HepG2 (cell line): ENCODE measurements at regions not wholly inside any gene's neighbourhood (a gene's known extent, or its start where the extent isn't known, plus 50 kb on each side); places are given as distances from the start of the nearest gene placed in this dataset.

Source experiments
- ATAC-seq: fragments of 200-7000 bp; cut with Tn5 transposase; 3 replicates; pipeline ENCODE4 v1.9.1; 2020; ENCODE audit warnings: mild to moderate bottlenecking, moderate library complexity
- BruUV-seq: library from RNA; stranded (reverse); fragments of 400-500 nt; replicated peaks from 2 replicates; lab custom pipeline; 2021; lab: Mats Ljungman, UMichigan
- CTCF ChIA-PET: fragments of 300-600 bp; formaldehyde crosslinking; extraction: SDS; loops from one replicate; lab custom pipeline; 2021; ENCODE audit warnings: low total read pairs, inconsistent platforms, low intra/inter-chr PET ratio; lab: Yijun Ruan, JAX
- POLR2A ChIA-PET: fragments of 350-600 bp; sonication (Branson Sonifier 250); formaldehyde crosslinking; loops from one replicate; lab custom pipeline; 2020; ENCODE audit warnings: antibody characterized with exemption, inconsistent platforms; lab: Yijun Ruan, JAX
- DNase-seq: peaks from one replicate; pipeline ENCODE4 v3.0.0-alpha.2; 2015; ENCODE audit warnings: low spot score
- FAIRE-seq: peaks from 3 replicates; lab custom pipeline; 2011; peaks lifted over from hg19 to GRCh38; lab: Jason Lieb, UNC
- H2AFZ ChIP-seq: one replicate; pipeline ENCODE4 v1.6.1; 2011; ENCODE audit warnings: low read length, inconsistent platforms
- H3K27ac ChIP-seq: fragments of 300-600 bp; 3 replicates; pipeline ENCODE4 v1.8.0; 2011; ENCODE audit warnings: mixed run types, mild to moderate bottlenecking, mixed read lengths, low read length, inconsistent platforms; ENCODE audit not compliant: insufficient read depth; ENCODE audit errors: extremely low read length
- H3K27me3 ChIP-seq, 2 experiments: fragments of 200-600 bp in 1 of 2; 2 replicates in 1 of 2; 3 replicates in 1 of 2; pipeline versions ENCODE4 v1.6.0 to v1.8.0; 2011; ENCODE audit warnings: low read length in 2 of 2, mild to moderate bottlenecking in 2 of 2, moderate library complexity in 2 of 2, inconsistent platforms in 1 of 2; ENCODE audit not compliant: insufficient read depth in 2 of 2, control insufficient read depth in 1 of 2
- H3K36me3 ChIP-seq, 2 experiments: fragments of 200-600 bp in 1 of 2; replicated peaks in 1 of 2; 2 replicates in 1 of 2; 3 replicates in 1 of 2; pipeline versions ENCODE4 v1.5.1 to v1.8.0; 2011; ENCODE audit warnings: low read length in 2 of 2, inconsistent platforms in 1 of 2; ENCODE audit not compliant: insufficient read depth in 2 of 2, control insufficient read depth in 1 of 2
- H3K4me1 ChIP-seq: 2 replicates; pipeline ENCODE4 v1.5.1; 2012; ENCODE audit warnings: low read length, inconsistent platforms; ENCODE audit not compliant: insufficient read depth
- H3K4me2 ChIP-seq: 2 replicates; pipeline ENCODE4 v1.6.0; 2011; ENCODE audit warnings: low read depth, low read length, inconsistent platforms
- H3K4me3 ChIP-seq, 3 experiments: fragments of 200-600 bp in 1 of 3; sonication (generic), shearing (Covaris generic) in 1 of 3; replicated peaks in 1 of 3; 2 replicates each; pipeline ENCODE4 v1.5.1; 2011 to 2016; ENCODE audit warnings: low read length in 3 of 3, inconsistent platforms in 2 of 3, low read depth in 2 of 3, mild to moderate bottlenecking in 2 of 3, control low read depth in 1 of 3, mixed read lengths in 1 of 3; ENCODE audit not compliant: insufficient read depth in 1 of 3
- H3K79me2 ChIP-seq: one replicate; pipeline ENCODE4 v1.6.1; 2011; ENCODE audit warnings: low read length, inconsistent platforms; ENCODE audit not compliant: insufficient read depth
- H3K9ac ChIP-seq: 2 replicates; pipeline ENCODE4 v1.6.0; 2011; ENCODE audit warnings: mild to moderate bottlenecking, low read depth, low read length, inconsistent platforms; ENCODE audit not compliant: insufficient read depth
- H3K9me3 ChIP-seq: 2 replicates; pipeline ENCODE4 v1.5.1; 2012; ENCODE audit warnings: mild to moderate bottlenecking, low read length
- H4K20me1 ChIP-seq: 2 replicates; pipeline ENCODE4 v1.6.0; 2011; ENCODE audit warnings: inconsistent platforms, mild to moderate bottlenecking, low read length, moderate library complexity; ENCODE audit not compliant: insufficient read depth
- ADNP ChIP-seq: sonication (generic); formaldehyde crosslinking; IDR thresholded peaks from 2 replicates; pipeline ENCODE4 v1.4.0; 2020; ENCODE audit warnings: missing genetic modification reagents
- ARHGAP35 ChIP-seq: sonication (generic); formaldehyde crosslinking; IDR thresholded peaks from 2 replicates; pipeline ENCODE4 v1.9.0; 2022; ENCODE audit warnings: mild to moderate bottlenecking, inconsistent platforms, moderate library complexity, missing genetic modification reagents, borderline replicate concordance
- ISL2 ChIP-seq: sonication (generic); formaldehyde crosslinking; IDR thresholded peaks from 2 replicates; pipeline ENCODE4 v1.5.0; 2020; ENCODE audit warnings: missing genetic modification reagents
- KMT2B ChIP-seq: IDR thresholded peaks from 2 replicates; pipeline ENCODE4 v1.6.1; 2016; ENCODE audit warnings: missing genetic modification reagents, missing compliant biosample characterization
- RFXANK ChIP-seq: IDR thresholded peaks from 2 replicates; pipeline ENCODE4 v1.6.1; 2016
- SATB2 ChIP-seq: sonication (generic); formaldehyde crosslinking; IDR thresholded peaks from 2 replicates; pipeline ENCODE4 v1.5.0; 2020; ENCODE audit warnings: missing genetic modification reagents
- SOX13 ChIP-seq, 3 experiments: fragments of 450-650 bp in 1 of 3; sonication (generic) in 1 of 3; formaldehyde crosslinking in 1 of 3; IDR thresholded peaks in 2 of 3; conservative IDR thresholded peaks in 1 of 3; 2 replicates each; pipeline versions ENCODE4 v1.5.0 to v1.6.1; 2016 to 2020; ENCODE audit warnings: antibody characterized with exemption in 1 of 3, mild to moderate bottlenecking in 1 of 3, missing compliant biosample characterization in 1 of 3, missing genetic modification reagents in 1 of 3, moderate library complexity in 1 of 3
- TFE3 ChIP-seq: IDR thresholded peaks from 2 replicates; pipeline ENCODE4 v1.6.1; 2016
- ZBTB44 ChIP-seq: sonication (generic); formaldehyde crosslinking; IDR thresholded peaks from 2 replicates; pipeline ENCODE4 v1.4.0; 2020; ENCODE audit warnings: missing genetic modification reagents
- ZNF12 ChIP-seq: sonication (generic); formaldehyde crosslinking; IDR thresholded peaks from 2 replicates; pipeline ENCODE4 v1.5.0; 2020; ENCODE audit warnings: missing genetic modification reagents
- ZNF124 ChIP-seq: sonication (generic); formaldehyde crosslinking; IDR thresholded peaks from 2 replicates; pipeline ENCODE4 v1.4.0; 2020; ENCODE audit warnings: missing genetic modification reagents
- ZNF24 ChIP-seq: fragments of 450-650 bp; IDR thresholded peaks from 2 replicates; pipeline ENCODE4 v1.6.1; 2017; ENCODE audit warnings: antibody characterized with exemption, mild to moderate bottlenecking
- ZNF292 ChIP-seq: sonication (generic); formaldehyde crosslinking; IDR thresholded peaks from 2 replicates; pipeline ENCODE4 v1.8.1; 2022; ENCODE audit warnings: mild to moderate bottlenecking, low read depth, missing genetic modification reagents, borderline replicate concordance
- ZNF614 ChIP-seq: IDR thresholded peaks from 2 replicates; pipeline ENCODE4 v1.6.1; 2018; ENCODE audit warnings: missing biosample characterization, missing genetic modification reagents, inconsistent platforms, borderline replicate concordance
- ZNF746 ChIP-seq: sonication (generic); formaldehyde crosslinking; IDR thresholded peaks from 2 replicates; pipeline ENCODE4 v1.8.0; 2022; ENCODE audit warnings: mild to moderate bottlenecking, missing genetic modification reagents
- ZSCAN25 ChIP-seq: sonication (generic); formaldehyde crosslinking; IDR thresholded peaks from 2 replicates; pipeline ENCODE4 v1.8.0; 2022; ENCODE audit warnings: mild to moderate bottlenecking, missing genetic modification reagents
- WGBS: methylation state at CpG from one replicate; pipeline ENCODE4 v1.1.6; 2017; ENCODE audit warnings: low lambda C conversion rate; 5-methylcytosine and 5-hydroxymethylcytosine counted together
- in situ Hi-C: cut with HindIII; loops from 2 replicates; pipeline ENCODE4 v1.10.0; 2017; ENCODE audit warnings: low pct_unique_long_range_greater_than_20kb; ENCODE audit not compliant: extremely low pct_ligation_motif_present
- intact Hi-C: fragments of 100-400 bp; cut with micrococcal nuclease; formaldehyde crosslinking; loops from one replicate; pipeline ENCODE4 v1.10.0; 2022; ENCODE audit not compliant: unreplicated experiment
- TF ChIP-seq, protein P1 (sequence below): sonication (generic); formaldehyde crosslinking; IDR thresholded peaks from 2 replicates; pipeline ENCODE4 v1.5.0; 2020; ENCODE audit warnings: missing genetic modification reagents

GRCh38 chr2:144924827-144925226 is 404.9 kb upstream of the ZEB2 start:
- no TSS peak for BruUV-seq
- Histone ChIP-seq H2AFZ (no peak overlapping the region), H3K9me3 (no peaks in the 10 kb centered on the region), H3K79me2 (no peaks in the 10 kb centered on the region), H4K20me1 (no peaks in the 10 kb centered on the region), H3K27me3 (no peaks in the 10 kb centered on the region), H3K4me2 (no peak overlapping the region), H3K27ac (no peak overlapping the region), H3K4me1 (no peaks in the 10 kb centered on the region), H3K36me3 (no peaks in the 10 kb centered on the region), H3K4me3 (no peak overlapping the region), H3K9ac (no peak overlapping the region)
- in situ Hi-C loops: no loop called here
- ATAC-seq: no peak
- CTCF ChIA-PET: no interaction called here
- TF ChIP-seq ZSCAN25 (CRISPR knock-in tag) (no peak), ADNP (CRISPR knock-in tag) (no peak), ZNF746 (CRISPR knock-in tag) (no peak)
- POLR2A ChIA-PET: no interaction called here
- no peak for FAIRE-seq
- intact Hi-C loops: no loop called here
- DNase-seq: no peak

DNA sequence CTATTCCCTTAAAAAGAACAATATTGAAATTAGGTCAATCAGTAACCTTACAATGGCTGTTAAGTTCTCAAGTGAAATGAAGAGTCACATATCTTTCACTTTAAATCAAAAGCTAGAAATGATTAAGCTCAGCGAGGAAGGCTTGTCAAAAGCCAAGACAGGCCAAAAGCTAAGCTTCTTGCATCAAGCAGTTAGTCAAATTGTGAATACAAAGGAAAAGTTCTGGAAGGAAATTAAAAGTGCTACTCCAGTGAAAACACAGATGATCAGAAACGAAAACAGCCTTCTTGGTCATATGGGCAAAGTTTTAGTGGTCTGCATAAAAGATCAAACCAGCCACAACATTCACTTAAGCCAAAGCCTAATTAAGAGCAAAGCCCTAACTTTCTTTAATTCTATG is 402.6 kb upstream of the ZEB2 start:
- FAIRE-seq: no peak
- 1% methylated on average over 2 of the region's 2 CpGs for WGBS
- in situ Hi-C loops: no loop called here
- no peak overlapping the region for H3K27ac ChIP-seq
- no peak for ATAC-seq
- no peak for DNase-seq
- no peaks in the 10 kb centered on the region for H3K9me3 ChIP-seq
- H2AFZ ChIP-seq: no peak overlapping the region
- no peaks in the 10 kb centered on the region for H3K36me3 ChIP-seq
- H4K20me1 ChIP-seq: no peaks in the 10 kb centered on the region
- no peak overlapping the region for H3K4me2 ChIP-seq
- H3K79me2 ChIP-seq: no peaks in the 10 kb centered on the region
- no peak overlapping the region for H3K4me3 ChIP-seq
- ChIA-PET POLR2A (no interaction called here), CTCF (no interaction called here)
- intact Hi-C loops: no loop called here
- H3K4me1 ChIP-seq: no peaks in the 10 kb centered on the region
- no TSS peak for BruUV-seq
- H3K27me3 ChIP-seq: no peaks in the 10 kb centered on the region
- H3K9ac ChIP-seq: no peak overlapping the region
- TF ChIP-seq ZBTB44 (CRISPR knock-in tag) (no peak), SOX13 (IDR thresholded peaks at IDR 0.05) (no peak), SOX13 (CRISPR knock-in tag; conservative IDR thresholded peaks at IDR 0.05 in 1 of 2, IDR thresholded peaks at IDR 0.05 in 1 of 2) (no peak), ARHGAP35 (CRISPR knock-in tag) (no peak), TFE3 (CRISPR knock-in tag) (no peak), RFXANK (CRISPR knock-in tag) (no peak), ZNF124 (CRISPR knock-in tag) (no peak), ISL2 (no peak), SATB2 (CRISPR knock-in tag) (no peak), ZNF614 (CRISPR knock-in tag) (no peak), ZNF24 (no peak), KMT2B (no peak), ZNF292 (no peak), ZNF12 (CRISPR knock-in tag) (no peak)
- TF ChIP-seq, protein P1, sequence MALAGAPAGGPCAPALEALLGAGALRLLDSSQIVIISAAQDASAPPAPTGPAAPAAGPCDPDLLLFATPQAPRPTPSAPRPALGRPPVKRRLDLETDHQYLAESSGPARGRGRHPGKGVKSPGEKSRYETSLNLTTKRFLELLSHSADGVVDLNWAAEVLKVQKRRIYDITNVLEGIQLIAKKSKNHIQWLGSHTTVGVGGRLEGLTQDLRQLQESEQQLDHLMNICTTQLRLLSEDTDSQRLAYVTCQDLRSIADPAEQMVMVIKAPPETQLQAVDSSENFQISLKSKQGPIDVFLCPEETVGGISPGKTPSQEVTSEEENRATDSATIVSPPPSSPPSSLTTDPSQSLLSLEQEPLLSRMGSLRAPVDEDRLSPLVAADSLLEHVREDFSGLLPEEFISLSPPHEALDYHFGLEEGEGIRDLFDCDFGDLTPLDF (CRISPR knock-in tag): no peak
